HT-29 (cell line): ENCODE measurements at regions not wholly inside any gene's neighbourhood (a gene's known extent, or its start where the extent isn't known, plus 50 kb on each side); places are given as distances from the start of the nearest gene placed in this dataset.
A peak's percentile ranks its signal among the peaks of the same experiment; 100 is the strongest.
"Not testable (repeated sequence)": the region's sequence is repeated elsewhere in the genome, so short reads cannot be mapped to it uniquely, and the experiment has no call there.

Experiments
- DNase-seq: peaks from one replicate; pipeline ENCODE4 v3.0.0-alpha.2; 2015; ENCODE audit warnings: low spot score

DNA sequence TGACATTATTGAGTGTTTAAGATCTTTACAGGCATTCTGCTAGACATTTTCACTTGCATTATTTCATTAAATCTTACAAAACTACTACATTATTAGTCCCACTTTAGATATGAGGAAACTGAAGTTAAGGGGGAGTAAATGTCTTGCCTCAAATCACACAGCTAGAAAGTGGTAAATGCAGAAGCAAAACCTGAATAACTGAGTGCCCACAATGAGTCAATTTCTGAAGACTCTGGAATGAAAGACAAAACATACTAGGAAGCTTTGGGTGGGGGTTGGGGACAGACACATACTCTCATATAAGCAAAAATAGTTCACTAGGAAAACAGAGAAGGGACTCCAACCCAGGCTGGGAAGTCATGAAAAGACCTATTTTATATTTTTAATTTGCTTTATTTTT lies 214.4 kb upstream of the LRATD1 start:
- DNase-seq, result no peak

DNA sequence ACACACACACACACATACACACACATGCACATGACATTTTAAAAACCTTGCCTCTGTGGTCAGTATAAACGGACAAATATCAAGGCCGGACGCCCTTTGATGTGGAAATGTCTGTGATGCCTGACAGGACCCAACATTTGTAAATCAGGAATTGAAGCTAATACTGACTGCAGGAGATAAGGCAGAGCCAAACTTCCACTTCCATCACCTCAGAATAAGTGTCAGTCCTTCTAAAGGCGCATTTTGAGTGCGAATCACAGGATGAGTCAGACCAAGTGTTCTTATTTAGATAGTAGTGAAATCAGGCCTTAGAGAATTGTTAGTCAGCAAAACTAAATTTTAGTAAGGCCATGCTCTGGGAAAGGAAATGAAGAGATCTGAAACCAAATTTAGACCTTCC lies 211.7 kb upstream of the LRATD1 start:
- DNase-seq, result no peak

GRCh38 chr2:14422426-14422825 lies 210.1 kb upstream of the LRATD1 start:
- DNase-seq, result no peak

DNA sequence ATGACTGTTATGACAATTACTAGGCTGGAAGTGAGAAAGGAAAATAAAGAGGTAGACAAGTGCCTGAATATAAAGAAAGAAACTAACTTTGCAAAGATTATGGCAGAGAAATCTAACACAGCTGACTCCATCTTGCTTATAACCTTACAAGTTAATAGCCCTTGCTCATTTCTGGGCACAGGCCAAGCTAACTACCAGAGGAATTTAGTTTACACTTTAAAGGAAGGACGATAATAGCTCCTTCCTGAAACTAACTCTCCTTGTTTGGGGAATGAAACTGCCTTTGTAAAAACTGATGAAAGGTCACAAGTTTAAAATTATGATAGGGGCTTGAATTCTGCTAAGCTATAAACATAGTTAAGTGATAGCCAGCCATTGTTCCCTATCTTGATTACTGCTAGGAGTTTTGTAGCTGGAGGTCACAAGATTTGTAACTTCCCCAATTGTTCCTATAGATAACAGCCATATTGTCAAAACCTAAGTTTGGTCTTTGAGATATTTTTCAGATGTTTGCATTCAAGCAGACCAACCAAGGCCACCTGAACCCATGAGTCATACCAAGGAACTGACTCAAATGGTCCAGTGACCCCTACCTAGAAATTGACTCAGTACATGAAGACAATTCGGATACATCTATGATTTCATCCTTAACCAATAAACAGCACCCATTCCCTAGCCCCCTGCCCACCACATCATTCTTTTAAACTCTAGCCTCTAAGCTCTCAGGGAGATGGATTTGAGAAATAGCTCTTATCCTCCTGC lies 209.2 kb upstream of the LRATD1 start:
- no peak for DNase-seq

DNA sequence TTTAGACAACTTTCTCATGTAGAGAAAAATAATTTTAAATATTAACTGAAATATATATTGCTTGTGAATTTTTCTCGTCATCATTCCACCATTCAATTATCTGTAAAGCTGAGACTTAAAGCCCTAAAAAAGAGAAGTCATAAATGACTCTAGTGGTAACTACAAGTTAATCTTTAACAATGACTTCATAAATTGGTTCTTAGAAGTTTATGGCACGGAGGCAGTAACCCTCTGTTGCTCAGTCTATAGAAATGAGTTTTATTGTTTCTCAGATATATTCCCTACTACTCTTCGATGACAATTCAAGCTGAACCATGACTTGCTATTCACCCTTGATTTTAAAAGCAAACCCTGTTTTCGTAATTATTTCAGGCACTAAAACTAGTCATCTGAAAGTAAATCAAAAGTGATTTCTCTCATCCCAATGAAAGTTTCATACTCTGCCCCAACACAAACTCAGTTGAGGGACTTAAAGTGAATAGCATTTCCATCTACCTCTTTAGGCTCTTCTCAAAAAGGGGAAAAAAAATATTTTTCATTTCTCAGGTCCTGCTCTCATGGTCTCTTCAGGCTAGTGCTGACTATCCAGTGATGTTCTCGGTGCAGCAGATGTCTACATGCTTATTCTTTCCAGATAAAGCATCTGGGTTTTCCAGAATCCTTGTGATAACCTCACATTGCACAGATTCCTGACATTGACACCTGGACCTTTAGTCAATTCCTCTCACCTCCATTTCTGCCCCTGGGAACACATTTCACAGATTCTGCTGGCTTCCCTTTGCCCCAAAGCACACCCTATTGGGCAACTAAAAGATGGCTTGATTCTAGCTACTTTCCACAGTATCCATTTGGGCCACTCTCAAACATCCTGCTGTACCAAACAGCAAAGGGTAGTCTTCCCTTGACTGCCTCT lies 207.8 kb upstream of the LRATD1 start:
- DNase-seq, result no peak

- no peak for DNase-seq
These were observed 206.6 kb upstream of the LRATD1 start for GRCh38 chr2:14425869-14426268.

DNA sequence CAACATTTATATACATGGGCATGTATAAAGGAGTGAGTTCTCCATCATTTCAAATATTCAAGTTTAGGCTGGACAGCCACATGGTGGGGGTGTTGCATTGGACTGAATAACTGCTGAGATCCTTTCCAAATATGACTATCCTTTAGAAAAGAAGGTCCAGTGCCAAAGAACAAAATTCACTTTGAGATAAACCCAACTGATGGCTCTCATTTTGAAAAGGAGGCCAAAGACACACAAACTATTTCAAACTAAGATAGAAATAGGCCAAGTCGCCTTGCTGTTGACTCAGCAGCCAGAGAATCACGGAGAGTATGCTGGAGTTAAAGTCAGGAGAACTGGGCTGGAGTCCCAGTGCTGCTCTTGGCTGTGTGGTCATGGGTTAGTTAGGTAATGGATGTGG lies 204.5 kb upstream of the LRATD1 start:
- DNase-seq, result no peak

DNA sequence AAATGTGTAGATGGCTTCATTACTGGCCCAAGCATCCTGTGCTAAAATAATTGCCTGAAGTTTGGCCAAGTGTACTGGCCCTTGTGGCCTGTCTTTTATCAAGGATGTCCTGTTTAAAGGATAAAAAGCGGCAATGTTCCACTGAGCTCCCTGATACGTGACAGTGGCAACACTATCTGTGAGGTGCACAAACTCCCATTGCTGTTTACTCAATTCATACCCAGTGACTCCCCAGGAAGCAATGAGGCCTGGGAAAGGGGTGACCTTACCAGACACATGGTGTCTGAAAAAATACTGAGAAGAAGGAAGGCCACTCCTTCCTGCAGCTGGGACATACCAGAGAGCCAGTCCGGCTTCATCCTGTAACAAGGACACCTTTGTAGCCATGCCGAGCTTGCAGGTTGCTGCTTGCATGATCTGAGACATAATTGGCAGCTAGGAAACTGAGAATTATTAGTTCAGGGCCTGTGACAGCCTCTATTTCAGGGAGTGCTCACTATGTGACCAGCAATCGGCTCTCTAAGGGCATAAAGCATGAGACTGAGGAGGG lies 198.5 kb upstream of the LRATD1 start:
- no peak for DNase-seq

DNA sequence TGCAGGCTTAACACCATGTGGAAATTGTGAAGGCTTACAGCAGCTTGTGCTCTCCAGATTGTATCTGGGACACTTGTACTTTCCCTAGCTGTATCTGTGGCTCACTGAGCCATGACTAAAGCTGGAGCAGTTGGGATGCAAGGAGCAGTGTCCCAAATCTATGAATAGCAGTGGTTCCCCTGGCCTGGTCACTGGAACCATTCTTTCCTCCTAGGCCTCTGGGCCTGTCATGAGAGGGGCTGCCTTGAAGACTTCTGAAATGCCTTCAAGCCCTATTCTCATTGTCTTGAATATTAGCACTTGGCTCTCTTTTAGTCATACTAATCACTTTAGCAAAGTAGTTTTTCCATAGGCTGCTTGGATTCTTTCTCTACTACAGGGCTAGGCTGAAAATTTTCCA lies 186.8 kb upstream of the LRATD1 start:
- DNase-seq, result no peak

DNA sequence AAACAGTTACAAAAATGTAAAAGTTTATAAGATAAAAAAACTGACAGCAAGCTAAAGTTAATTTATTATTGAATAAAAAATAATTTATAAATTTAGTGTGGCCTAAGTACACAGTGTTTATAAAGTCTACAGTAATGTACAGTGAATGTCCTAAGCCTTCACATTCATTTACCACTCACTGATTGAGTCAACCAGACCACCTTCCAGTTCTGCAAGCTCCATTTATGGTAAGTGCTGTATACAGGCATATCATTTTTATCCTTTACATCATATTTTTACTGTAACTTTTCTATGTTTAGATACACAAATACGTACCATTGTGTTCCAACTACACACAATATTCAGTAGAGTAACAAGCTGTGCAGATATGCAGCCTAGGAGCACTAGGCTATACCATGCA lies 184.2 kb upstream of the LRATD1 start:
- DNase-seq, result no peak

GRCh38 chr2:14451312-14451711 lies 181.2 kb upstream of the LRATD1 start:
- DNase-seq, result peak; percentile 13

- no peak for DNase-seq
These were observed 178.3 kb upstream of the LRATD1 start for GRCh38 chr2:14454202-14454601.

DNA sequence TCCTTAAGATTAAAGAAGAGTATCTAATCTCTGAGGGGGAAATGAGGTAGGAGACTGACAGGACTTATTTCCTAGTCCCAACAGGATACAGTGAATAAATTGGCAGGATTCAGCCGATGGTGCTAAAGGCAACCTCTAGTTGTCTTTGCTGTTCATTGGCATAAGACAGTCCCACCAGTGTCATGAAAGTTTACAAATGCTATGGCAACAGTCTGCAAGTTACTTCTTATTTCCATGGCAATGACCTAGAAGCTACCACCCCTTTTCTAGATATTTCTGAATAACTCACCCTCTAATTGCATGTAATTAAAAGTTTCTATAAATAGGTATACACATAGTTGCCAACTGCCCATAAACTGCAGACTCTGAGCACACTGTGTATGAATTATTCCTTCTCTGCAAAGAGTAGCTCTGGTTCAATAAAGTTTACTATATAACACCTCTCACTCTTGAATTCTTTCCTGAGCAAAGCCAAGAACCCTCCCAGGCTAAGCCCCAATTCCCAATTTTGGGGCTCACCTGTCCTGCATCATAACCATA lies 172.7 kb upstream of the LRATD1 start:
- no peak for DNase-seq

DNA sequence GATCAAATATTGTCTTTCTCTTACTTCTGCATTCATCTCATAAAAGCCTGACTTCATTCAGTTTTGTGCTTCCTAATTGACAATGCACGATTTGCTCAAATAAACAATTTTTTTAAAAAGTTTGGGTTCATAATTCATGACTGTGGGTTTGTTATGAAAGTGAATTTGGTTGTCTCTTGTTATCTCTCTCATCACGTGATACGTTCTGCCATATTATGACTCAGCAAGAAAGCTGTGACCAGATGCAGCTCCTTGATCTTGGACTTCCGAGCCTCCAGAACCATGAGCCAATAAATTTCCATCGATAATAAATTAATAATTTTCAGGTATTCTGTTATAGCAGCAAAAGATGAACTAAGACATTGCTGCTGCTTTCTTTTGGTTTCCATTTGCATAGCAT lies 156.5 kb upstream of the LRATD1 start:
- no peak for DNase-seq

- no peak for DNase-seq
These were observed 153.0 kb upstream of the LRATD1 start for GRCh38 chr2:14479486-14479885.

- no peak for DNase-seq
These were observed 152.4 kb upstream of the LRATD1 start for GRCh38 chr2:14480120-14480519.

DNA sequence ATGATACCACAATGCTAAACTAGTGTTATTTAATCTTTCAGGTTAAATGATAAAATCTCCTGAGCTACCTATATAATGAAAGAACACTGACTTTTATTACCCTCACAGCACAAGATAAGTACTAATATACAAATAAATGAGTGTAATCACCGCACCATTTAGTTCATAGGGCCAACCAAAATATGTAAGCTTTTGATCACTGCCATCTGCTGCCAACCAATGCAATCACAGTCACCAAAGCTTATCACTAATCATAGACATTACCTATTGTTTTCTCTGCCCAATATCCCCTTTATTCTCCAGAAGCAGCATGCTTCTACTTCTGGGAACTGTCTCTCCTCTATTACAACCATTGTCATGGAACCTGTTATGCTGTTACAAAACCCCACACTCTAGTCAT lies 151.6 kb upstream of the LRATD1 start:
- no peak for DNase-seq

DNA sequence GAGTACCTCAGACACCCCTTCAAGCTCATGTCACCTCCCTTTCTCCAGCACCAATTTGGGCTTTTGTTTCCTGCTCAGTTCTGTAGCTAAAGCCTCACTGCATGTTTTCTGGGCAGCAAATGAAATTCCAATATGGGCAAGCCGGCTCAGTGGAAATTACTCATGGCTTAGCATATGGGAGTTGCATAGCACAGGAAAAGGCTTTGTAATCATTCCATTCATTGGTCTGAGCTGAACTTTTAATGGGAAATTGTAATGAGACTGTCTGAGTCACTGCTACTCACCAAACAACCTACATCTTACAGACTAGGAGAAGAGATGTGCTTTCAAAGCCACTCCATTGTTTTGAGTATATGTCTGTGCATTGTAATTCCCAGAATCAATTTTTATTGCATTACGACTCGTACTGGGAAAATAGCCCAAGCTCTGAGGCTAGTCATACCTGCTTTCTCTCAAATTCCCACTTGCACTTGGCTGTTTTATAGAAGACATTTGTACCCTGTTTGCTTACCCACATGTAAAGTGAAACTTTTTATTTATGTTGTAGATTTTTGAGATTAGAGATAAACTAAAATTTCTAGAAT lies 139.5 kb upstream of the LRATD1 start:
- DNase-seq, result no peak

GRCh38 chr2:14494759-14495158 lies 137.8 kb upstream of the LRATD1 start:
- DNase-seq, result no peak

- no peak for DNase-seq
These were observed 131.5 kb upstream of the LRATD1 start for GRCh38 chr2:14501061-14501460.

- DNase-seq, result not testable (repeated sequence)
These were observed 125.6 kb upstream of the LRATD1 start for GRCh38 chr2:14506955-14507354.

DNA sequence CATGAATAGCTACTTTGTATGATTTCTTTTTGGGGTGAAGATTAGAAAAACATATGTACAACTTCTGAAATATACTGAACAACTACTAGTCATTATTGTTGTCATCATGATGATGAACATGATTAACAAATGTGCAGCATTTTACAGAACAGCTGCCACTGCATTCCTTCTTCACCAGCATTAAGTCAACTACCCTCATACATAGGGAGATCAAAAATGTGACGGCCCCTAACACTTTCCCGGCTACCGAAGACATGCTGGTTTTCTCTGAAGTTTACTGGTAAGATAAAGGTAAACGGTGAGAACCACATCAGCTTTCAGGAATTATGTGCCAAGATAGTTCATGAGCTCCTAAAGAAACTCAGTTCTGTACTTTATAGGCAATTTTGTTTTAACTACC lies 121.0 kb upstream of the LRATD1 start:
- DNase-seq, result no peak
